AG09309 (cell line): ENCODE measurements at regions not wholly inside any gene's neighbourhood (a gene's known extent, or its start where the extent isn't known, plus 50 kb on each side); places are given as distances from the start of the nearest gene placed in this dataset.

Experiments used
- DNase-seq: peaks from one replicate; pipeline ENCODE4 v3.0.0-alpha.2; 2010; ENCODE audit warnings: low read depth
- H3K4me3 ChIP-seq: 2 replicates; pipeline ENCODE4 v1.5.1; 2011; ENCODE audit warnings: mild to moderate bottlenecking, low read depth, low read length, moderate library complexity; ENCODE audit not compliant: control insufficient read depth
- CTCF ChIP-seq: IDR thresholded peaks from 2 replicates; pipeline ENCODE4 v1.5.1; 2011; ENCODE audit warnings: mild to moderate bottlenecking, low read depth, low read length, inconsistent platforms; ENCODE audit not compliant: insufficient read depth, control insufficient read depth; ENCODE audit errors: missing control alignments

- TF ChIP-seq CTCF = no peak
- DNase-seq = no peak
- H3K4me3 ChIP-seq = no peak overlapping the region
Observed at GRCh38 chr12:70165450-70165849, 77.8 kb upstream of the CNOT2 start.

- no peak for TF ChIP-seq CTCF
- DNase-seq = no peak
- H3K4me3 ChIP-seq = no peak overlapping the region
Observed at GRCh38 chr12:70176290-70176689, 66.9 kb upstream of the CNOT2 start.

DNA sequence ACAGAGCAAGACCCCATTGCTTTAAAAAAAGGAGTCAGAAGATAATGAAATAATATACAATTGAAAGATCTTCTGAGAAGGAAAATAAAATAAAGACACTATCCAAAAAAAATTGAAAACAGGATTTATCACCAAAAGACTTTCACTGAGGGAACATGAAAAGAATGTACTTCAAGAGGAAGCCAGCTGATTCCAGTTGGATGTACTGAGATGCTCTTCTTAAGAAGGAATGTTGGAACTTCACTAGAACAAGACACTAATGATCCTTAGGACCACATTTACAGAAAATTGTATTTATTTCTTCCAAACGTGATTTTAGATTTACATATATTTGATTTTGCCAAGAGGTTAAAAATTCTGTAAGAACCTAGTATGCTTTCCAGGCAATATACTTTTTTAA, 65.6 kb upstream of the CNOT2 start:
- no peak for DNase-seq
- H3K4me3 ChIP-seq = no peak overlapping the region
- no peak for TF ChIP-seq CTCF

DNA sequence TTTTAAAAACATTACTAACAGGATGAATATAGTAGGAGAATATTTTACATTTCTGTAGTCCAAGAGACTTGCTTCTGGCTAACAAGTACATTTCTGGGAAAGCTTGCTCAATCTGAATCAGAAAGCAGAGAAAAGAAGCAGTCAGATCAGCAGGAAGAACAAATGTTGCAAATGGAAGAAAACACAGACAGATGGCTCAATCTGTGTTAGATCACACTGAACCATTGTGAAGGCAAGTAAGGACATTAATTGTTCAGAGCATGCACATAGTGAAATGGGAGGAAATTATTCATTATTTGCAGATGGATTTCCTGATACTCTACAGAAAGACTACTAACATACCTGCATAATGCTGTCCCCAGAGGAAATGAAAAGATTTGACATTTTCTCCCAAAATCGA, 65.2 kb upstream of the CNOT2 start:
- no peak for TF ChIP-seq CTCF
- no peak overlapping the region for H3K4me3 ChIP-seq
- no peak for DNase-seq

DNA sequence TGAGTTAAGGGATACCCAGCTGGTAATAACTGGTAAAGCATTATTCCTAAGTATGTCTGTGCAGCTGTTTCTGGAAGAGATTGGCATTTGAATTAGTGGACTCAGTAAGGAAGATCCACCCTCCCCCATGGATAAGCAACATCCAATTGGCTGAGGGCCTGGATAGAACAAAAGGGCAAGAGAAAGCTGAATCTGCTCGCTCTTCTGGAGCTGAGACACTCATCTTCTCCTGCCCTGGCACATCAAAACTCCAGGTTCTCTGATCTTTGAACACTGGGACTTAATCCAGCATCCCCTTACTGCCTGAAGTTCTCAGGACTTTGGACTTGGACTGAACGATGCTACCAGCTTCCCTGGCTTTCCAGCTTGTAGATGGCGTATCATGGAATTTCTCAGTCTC, 63.1 kb upstream of the CNOT2 start:
- no peak for DNase-seq
- no peak overlapping the region for H3K4me3 ChIP-seq
- TF ChIP-seq CTCF = no peak

GRCh38 chr12:70185301-70185700, 57.9 kb upstream of the CNOT2 start:
- H3K4me3 ChIP-seq = no peak overlapping the region
- DNase-seq = no peak
- no peak for TF ChIP-seq CTCF

DNA sequence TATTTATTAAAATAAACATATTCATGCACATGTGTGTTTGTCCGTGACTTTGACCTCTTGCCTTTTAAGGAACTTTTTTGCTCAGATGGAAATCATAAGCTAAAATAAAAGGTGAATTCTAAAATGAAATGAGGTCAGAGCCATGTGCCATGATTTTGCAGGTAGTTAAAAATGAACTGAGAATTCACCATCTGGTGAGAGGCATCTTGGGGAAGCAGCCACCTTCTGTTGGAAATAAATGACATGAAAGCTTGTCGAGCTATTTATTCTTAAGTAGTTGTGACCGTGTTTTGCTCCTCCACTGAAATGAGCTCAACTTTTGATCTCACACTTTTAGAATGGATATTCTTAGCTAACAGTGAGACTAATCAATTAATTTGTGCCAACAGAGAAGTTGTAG, 56.8 kb upstream of the CNOT2 start:
- no peak for TF ChIP-seq CTCF
- DNase-seq = no peak
- no peak overlapping the region for H3K4me3 ChIP-seq
